ENCODE measurements at regions not wholly inside any gene's neighbourhood (a gene's known extent, or its start where the extent isn't known, plus 50 kb on each side); places are given as distances from the start of the nearest gene placed in this dataset.

GRCh38 chrX:8304668-8305067, 133.6 kb upstream of the VCX2 start:
- no peak for DNase-seq (ENCODE audit: extremely low spot score, unreplicated experiment)
- TF ChIP-seq CTCF (conservative IDR thresholded peaks at IDR 0.05), result no peak
- Mint-ChIP-seq H3K9me3 (peaks cover 4% of the 10 kb centered on the region), H3K4me3 (no peak overlapping the region), H3K27ac (no peak overlapping the region), H3K36me3 (no peaks in the 10 kb centered on the region), H3K4me1 (ENCODE audit: unreplicated experiment) (no peaks in the 10 kb centered on the region), H3K27me3 (no peaks in the 10 kb centered on the region)

- peaks cover 4% of the 10 kb centered on the region for H3K9me3 Mint-ChIP-seq
- no peaks in the 10 kb centered on the region for H3K36me3 Mint-ChIP-seq
- H3K27me3 Mint-ChIP-seq, result no peaks in the 10 kb centered on the region
- no peak for TF ChIP-seq CTCF (conservative IDR thresholded peaks at IDR 0.05)
- H3K4me3 Mint-ChIP-seq, result no peak overlapping the region
- no peak overlapping the region for H3K27ac Mint-ChIP-seq
- no peaks in the 10 kb centered on the region for H3K4me1 Mint-ChIP-seq (ENCODE audit: unreplicated experiment)
- DNase-seq (ENCODE audit: extremely low spot score, unreplicated experiment), result no peak
Observed at GRCh38 chrX:8305350-8305749, 134.3 kb upstream of the VCX2 start.

GRCh38 chrX:8306291-8306925, 135.3 kb upstream of the VCX2 start:
- Mint-ChIP-seq H3K27ac (no peak overlapping the region), H3K27me3 (no peaks in the 10 kb centered on the region), H3K4me3 (no peak overlapping the region), H3K4me1 (ENCODE audit: unreplicated experiment) (no peaks in the 10 kb centered on the region), H3K9me3 (peaks cover 4% of the 10 kb centered on the region), H3K36me3 (no peaks in the 10 kb centered on the region)
- TF ChIP-seq CTCF (conservative IDR thresholded peaks at IDR 0.05), result no peak
- no peak for DNase-seq (ENCODE audit: extremely low spot score, unreplicated experiment)

GRCh38 chrX:8310409-8310808, 139.3 kb upstream of the VCX2 start:
- no peak for DNase-seq (ENCODE audit: extremely low spot score, unreplicated experiment)
- H3K27ac Mint-ChIP-seq, result no peak overlapping the region
- no peaks in the 10 kb centered on the region for H3K36me3 Mint-ChIP-seq
- no peaks in the 10 kb centered on the region for H3K4me1 Mint-ChIP-seq (ENCODE audit: unreplicated experiment)
- no peaks in the 10 kb centered on the region for H3K27me3 Mint-ChIP-seq
- H3K4me3 Mint-ChIP-seq, result no peak overlapping the region
- TF ChIP-seq CTCF (conservative IDR thresholded peaks at IDR 0.05), result no peak
- peaks cover 4% of the 10 kb centered on the region for H3K9me3 Mint-ChIP-seq

GRCh38 chrX:8313844-8314243, 142.8 kb upstream of the VCX2 start:
- no peak for DNase-seq (ENCODE audit: extremely low spot score, unreplicated experiment)
- no peaks in the 10 kb centered on the region for H3K9me3 Mint-ChIP-seq
- no peaks in the 10 kb centered on the region for H3K4me1 Mint-ChIP-seq (ENCODE audit: unreplicated experiment)
- no peaks in the 10 kb centered on the region for H3K36me3 Mint-ChIP-seq
- H3K27me3 Mint-ChIP-seq, result no peaks in the 10 kb centered on the region
- no peak for TF ChIP-seq CTCF (conservative IDR thresholded peaks at IDR 0.05)
- H3K27ac Mint-ChIP-seq, result no peak overlapping the region
- no peak overlapping the region for H3K4me3 Mint-ChIP-seq

- no peaks in the 10 kb centered on the region for H3K36me3 Mint-ChIP-seq
- no peak for TF ChIP-seq CTCF (conservative IDR thresholded peaks at IDR 0.05)
- H3K27me3 Mint-ChIP-seq, result no peaks in the 10 kb centered on the region
- H3K4me3 Mint-ChIP-seq, result no peak overlapping the region
- H3K4me1 Mint-ChIP-seq (ENCODE audit: unreplicated experiment), result no peaks in the 10 kb centered on the region
- no peak overlapping the region for H3K27ac Mint-ChIP-seq
- H3K9me3 Mint-ChIP-seq, result no peaks in the 10 kb centered on the region
- no peak for DNase-seq (ENCODE audit: extremely low spot score, unreplicated experiment)
Observed at GRCh38 chrX:8314881-8315280, 143.8 kb upstream of the VCX2 start.
